ENCODE measurements at regions not wholly inside any gene's neighbourhood (a gene's known extent, or its start where the extent isn't known, plus 50 kb on each side); places are given as distances from the start of the nearest gene placed in this dataset.

DNA sequence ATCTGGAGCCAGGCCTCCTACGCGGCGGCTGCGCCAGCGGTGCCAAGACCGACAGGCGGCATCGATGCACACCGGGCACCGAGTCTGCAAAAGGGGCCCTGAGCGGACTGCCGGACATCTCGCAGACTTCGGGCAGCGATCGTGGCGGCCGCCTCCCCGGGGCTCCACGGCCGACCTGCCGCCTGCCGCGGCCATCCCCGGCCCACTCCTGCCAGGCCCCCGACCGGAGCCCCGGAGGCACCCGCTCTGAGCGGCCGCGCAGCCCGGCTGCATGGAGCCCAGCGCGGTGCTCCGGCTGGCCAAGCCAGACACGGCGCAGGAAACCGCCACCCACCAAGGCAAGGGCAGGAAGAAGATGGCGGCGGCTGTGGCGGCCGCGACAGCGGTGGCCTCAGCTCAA lies 154.2 kb upstream of the KCTD7 start:
- TF ChIP-seq, protein P1, sequence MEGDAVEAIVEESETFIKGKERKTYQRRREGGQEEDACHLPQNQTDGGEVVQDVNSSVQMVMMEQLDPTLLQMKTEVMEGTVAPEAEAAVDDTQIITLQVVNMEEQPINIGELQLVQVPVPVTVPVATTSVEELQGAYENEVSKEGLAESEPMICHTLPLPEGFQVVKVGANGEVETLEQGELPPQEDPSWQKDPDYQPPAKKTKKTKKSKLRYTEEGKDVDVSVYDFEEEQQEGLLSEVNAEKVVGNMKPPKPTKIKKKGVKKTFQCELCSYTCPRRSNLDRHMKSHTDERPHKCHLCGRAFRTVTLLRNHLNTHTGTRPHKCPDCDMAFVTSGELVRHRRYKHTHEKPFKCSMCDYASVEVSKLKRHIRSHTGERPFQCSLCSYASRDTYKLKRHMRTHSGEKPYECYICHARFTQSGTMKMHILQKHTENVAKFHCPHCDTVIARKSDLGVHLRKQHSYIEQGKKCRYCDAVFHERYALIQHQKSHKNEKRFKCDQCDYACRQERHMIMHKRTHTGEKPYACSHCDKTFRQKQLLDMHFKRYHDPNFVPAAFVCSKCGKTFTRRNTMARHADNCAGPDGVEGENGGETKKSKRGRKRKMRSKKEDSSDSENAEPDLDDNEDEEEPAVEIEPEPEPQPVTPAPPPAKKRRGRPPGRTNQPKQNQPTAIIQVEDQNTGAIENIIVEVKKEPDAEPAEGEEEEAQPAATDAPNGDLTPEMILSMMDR (IDR thresholded peaks at IDR 0.05) = no peak
- no peak for TF ChIP-seq EZH2 (IDR thresholded peaks at IDR 0.05; ENCODE audit: borderline replicate concordance, insufficient read depth, low read depth, low read length, poor library complexity, severe bottlenecking)

Measured in B cell (primary cell).